Kidney tubule cell (primary cell): ENCODE measurements at regions not wholly inside any gene's neighbourhood (a gene's known extent, or its start where the extent isn't known, plus 50 kb on each side); places are given as distances from the start of the nearest gene placed in this dataset.

Experiments
- DNase-seq: peaks from one replicate; pipeline ENCODE4 v3.0.0-alpha.2; 2018; ENCODE audit warnings: low spot score

DNA sequence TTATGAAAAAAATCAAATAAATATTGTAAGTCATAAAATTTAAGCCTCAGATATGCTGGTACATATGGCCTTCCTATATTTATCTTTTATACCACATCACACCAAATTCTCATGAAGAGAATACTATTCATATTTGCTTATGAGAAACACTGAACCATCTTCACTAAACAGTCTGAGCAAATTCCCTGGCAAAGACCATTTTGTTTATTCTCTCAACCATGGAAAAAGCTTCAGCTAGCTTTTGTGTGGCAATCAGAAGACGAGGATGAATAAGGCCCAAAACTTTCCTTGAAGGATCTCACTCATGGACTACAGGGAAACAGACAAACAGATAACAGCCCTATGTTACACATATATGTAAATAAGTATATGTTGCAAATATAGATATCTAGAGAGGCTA, 252.1 kb downstream of the TMX3 start:
- DNase-seq = no peak

DNA sequence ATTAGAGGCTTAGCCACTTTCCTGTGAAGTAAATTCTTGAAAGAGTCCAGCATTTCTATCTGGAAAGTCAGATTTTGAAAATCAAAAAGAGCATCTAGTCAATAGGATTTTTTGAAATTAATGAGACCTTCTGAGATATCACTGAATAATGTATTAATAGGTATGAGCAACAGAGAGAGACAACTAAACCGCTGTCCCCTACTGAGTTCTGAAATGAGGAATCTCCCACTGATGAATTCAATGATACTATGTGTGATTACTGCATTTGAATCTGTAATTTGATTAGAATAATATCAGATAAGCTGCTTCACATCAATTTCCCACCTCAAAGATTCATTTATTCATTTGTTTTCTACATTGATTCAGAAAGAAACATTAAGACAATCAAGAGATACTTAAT, 252.8 kb downstream of the TMX3 start:
- DNase-seq = no peak

DNA sequence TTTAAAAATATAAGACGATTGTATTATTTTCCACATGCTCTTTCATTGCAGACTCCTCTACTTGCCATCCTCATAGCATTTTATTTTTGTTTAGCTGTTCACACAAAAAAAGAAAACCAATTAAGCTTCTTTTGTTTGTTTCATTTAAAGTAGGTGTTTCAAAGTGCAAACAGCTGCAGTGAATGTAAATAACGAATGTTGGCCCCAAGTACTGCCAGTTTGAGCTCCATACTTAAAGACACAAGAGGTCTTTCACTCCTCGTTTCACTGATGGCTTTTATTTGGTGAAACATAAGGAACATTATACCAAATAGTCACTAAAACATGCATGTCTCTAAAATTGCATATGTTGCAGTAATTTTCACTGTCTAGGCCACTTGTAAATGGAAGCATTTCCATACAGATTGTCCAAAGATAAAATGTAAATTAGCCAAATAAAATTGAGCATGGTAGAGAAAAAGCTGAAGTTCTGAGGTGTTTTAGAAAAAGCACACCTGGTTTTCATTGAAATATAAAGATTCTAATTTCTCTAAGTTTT, 253.4 kb downstream of the TMX3 start:
- no peak for DNase-seq

DNA sequence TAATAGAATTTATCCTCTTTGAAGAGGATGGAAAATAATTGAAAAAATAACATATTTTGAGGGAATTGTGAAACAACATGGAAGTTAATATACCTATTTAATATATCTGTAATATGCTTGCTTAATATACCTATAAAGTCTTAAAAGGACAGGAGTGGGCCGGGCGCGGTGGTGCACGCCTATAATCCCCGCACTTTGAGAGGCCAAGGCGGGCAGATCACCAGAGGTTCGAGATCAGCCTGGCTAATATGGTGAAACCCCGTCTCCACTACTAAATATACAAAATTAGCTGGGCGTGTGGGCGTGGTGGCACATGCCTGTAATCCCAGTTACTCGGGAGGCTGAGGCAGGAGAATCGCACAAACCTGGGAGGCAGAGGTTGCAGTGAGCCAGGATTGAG, 254.9 kb downstream of the TMX3 start:
- no peak for DNase-seq

DNA sequence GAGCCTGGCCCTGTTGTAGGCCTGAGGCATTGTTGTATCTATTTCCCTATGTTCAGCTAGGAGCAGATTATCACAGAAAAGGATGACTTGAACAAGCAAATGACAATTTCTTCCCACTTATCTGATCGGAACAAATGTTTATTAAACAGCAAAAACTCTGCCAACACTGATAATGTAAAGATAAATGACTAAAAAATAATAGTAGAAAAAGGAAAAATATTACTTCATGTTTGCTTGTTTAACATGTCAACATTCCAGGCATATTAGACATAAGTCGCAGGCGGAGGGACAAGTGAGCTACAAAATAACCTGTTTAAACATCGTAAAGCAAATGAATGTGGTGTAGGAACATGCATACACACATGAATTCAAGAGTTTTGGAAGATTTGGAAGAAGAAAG, 257.9 kb downstream of the TMX3 start:
- no peak for DNase-seq

DNA sequence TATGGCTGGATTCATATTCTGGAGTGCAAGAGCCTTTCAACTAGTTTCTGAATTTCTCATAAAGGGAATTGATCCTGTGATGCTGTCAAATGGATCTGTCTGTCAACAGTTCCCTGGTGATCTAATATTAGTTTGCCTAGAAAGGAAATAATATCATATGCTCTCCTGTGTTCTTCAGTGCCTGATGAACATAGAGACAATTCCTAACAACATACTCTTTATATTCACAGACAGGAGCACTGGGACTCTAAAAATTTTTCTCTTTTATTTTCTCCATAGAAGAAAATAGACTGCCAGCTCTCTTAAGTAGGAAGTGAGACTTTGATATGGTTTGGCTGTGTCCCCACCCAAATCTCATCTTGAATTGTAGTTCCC, 259.7 kb downstream of the TMX3 start:
- DNase-seq = no peak

DNA sequence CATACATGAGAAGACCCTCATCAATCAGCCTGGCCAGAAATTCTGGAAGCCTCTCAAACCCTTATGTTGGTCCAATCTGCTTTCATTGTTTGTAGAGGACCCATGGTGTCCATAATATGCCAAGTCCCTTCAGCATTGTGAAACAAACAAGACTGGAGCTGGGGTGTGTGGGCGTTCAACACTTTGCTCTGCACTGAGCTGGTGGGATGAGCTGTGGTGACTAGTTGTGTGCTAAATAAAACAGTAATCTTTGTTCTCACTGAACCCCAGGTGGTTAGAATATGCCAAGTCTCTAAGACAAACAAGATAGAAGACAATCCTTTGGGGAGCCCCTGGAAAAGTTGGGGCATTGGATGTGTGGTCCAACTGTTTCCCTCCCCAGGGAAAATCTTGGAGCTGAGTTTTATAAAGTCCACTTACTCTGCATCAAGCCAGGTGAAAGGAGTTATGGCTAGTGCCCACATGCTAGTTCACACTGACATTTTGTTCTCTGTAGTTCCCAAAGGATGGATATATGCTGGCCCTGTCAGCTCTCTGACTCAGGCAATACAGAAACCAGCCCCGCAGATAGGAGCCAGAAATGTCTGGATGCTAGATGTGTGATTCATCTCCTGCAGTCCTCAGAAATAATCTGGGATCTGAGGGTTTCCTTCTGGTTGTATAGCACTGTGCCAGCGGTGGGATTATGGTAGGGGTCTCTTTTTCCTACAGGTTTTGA, 260.2 kb downstream of the TMX3 start:
- DNase-seq = peak; percentile 43

DNA sequence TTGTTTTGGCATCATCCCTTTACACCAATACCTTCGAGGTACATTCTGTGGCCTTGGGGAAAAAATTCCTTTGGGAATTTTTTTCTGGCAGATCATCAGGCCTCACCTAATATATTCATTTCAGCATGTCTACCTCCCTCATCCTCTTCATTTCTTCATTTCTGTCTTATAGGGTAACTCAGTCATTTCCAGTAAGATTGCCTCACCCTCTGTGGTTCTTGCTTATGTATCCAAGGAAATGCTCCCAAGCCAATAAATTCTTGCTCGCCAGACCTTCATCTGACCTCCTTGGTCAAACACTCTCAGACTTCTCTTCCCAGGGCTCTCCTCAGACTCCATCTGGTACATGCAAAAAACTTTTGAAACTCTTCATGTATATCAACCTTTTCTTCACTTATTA, 265.6 kb downstream of the TMX3 start:
- peak; percentile 76 for DNase-seq

DNA sequence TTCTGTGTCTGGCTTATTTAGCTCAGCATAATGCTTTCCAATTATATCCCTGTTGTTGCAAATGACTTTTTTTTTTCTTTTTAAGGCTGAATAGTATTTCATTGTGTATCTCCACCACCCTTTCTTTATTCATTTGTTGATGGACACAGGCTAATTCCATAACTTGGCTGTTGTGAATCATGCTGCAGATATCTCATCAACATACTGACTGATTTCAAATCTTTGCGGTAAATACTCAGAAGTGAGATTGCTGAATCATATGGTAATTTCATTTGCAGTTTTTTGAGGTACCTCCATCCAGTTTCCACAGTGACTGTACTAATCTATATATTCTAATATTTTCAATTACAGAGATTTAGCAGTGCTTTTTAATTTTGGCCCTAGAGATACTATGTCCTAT, 266.2 kb downstream of the TMX3 start:
- peak; percentile 33 for DNase-seq

DNA sequence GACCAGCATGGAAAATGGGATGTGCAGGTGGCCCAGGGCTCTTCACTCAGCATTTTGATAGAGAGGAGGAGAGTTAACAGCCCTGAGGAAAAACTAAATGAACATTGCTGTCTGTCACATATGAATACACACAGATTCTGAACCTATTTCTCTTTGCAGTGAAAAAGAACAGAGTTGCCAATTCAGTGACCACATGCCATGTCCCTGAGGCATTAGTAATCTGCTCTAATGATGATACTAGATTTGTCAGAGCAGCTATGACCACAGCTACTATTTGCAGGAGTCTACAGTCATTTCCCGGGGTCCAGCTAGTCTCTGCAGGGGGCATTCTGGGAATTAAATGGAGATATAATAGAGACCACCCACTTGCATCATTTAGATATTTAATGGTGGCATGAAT, 267.6 kb downstream of the TMX3 start:
- DNase-seq = peak; percentile 68

DNA sequence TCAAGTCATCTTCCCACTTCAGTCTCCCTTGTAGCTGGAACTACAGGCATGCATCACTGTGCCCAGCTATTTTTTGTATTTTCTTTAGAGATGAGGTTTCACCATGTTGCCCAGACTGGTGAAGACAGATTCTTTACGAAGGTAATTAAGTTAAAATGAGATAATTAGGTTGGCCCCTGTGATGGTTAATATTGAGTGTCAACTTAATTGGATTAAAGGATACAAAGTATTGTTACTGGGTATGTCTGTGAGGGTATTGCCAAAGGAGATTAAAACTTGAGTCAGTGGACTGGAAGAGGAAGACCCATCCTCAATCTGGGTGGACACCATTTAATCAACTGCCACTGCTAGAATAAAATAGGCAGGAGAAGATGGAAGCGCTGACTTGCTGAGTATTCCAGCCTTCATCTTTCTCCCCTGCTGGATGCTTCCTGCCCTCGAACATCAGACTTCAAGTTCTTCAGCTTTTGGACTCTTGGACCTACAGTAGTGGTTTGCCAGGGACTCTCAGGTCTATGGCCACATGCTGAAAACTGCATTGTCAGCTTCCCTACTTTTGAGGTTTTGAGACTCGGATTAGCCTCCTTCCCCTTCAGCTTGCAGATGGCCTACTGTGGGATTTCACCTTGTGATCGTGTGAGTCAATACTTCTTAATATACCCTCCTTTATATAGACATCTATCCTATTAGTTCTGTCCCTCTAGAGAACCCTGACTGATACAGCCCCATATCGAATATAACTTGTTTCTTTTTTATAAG, 269.1 kb downstream of the TMX3 start:
- no peak for DNase-seq

DNA sequence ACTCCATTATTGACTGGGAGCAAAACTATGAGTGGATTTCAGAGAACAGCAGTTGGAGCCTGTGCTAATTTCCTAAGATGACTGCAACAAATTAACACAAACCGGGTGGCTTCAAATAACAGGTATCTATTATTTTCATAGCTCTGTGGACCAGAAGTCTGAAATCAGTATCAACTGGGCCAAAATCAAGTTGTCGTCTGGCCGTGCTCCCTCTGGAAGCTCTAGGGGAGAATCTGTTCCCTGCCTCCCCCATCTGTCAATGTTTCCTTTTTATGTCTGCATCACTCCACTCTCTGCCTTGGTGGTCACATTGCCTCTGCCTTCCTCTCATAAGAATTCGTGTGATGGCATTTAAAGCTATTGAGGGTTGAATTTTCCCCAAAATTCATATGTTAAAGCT, 269.8 kb downstream of the TMX3 start:
- no peak for DNase-seq

DNA sequence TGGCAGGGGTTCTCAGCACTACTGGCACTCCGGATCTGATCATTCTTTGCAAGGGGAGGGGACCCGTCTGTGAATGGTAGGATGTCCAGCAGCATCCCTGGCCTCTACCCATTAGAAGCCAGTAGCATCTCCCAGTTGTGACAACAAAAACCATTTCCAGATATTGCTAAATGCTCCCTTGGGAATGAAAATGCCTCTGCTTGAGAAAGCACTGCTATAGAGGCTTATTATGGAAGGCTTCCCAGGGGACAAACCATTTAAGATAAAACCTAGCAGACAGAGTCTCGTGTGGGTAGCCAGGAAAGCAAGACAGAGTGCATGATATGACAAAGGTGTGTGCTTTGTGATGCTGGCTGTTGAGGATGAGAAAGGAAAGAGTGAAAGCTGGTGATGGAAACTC, 273.7 kb downstream of the TMX3 start:
- no peak for DNase-seq

DNA sequence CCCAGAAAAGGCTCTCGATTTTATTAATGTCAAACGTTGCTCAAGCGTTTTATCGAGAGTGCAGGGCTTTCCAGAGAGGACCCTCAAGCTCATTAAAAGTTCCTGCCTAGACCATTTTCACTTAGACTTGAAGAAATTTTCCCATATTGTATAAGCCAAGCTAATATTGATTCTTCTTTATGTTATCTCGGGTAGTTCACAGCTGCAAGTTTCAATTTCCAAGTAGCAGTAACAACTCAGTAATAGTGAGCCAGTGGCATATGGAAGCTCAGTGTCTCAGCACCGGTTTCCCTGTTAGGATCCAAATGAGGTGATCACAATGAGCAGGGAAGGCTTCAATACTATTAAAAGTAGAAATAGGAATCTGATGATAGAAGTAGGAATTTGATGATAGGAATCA, 274.5 kb downstream of the TMX3 start:
- DNase-seq = no peak

DNA sequence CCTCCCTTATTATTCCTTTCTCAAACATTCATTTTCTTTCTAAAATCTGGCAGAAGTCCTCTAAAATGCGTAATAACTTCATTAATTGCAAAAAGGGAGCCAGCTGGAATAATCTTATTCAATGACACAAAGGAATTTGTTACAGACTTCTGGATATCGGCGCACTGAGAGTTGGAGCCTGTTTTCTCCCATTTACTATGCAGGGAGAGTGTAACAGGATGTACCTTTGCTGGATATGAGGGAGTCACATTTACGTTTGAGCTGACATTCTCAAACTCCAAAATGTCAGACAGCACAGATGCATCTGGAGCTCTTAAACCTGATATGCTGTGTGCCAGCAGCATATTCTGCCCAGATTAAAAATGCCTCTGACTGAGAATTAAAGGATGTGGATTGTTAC, 275.3 kb downstream of the TMX3 start:
- no peak for DNase-seq

DNA sequence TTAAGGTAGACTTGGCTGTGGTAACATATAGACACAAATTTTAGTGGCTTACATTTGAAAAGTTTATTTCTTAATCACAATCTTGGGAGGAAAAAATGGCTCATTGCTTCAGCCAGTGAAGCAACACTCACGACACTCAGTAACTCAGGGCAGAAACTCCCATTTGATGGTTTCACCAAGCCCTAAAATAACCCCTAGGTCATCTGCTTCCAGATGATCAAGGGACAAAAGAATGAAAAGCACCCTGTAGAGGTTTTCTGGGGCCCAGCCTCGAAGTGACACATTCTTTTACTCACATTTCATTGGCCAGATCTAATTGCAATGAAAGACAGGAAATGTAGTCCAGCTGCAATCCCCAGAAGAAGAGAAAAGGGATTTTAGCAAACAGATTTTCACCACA, 275.9 kb downstream of the TMX3 start:
- DNase-seq = peak; percentile 83

DNA sequence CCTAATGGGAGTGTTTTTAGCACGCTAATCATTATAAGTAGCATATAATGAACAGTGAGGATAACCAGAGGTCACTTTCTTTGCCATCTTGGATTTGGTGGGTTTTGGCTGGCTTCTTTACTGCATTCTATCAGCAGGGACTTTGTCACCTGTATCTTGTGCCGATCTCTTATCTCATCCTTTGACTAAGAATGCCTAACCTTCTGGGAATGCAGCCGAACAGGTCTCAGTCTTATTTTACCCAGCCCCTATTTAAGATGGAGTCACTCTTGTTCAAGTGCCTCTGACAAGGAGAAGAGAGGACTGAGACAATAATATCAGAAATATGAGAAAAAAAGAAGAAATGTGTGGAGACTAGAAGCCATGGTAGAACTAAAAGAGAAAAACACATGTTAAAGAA, 276.4 kb downstream of the TMX3 start:
- DNase-seq = no peak

DNA sequence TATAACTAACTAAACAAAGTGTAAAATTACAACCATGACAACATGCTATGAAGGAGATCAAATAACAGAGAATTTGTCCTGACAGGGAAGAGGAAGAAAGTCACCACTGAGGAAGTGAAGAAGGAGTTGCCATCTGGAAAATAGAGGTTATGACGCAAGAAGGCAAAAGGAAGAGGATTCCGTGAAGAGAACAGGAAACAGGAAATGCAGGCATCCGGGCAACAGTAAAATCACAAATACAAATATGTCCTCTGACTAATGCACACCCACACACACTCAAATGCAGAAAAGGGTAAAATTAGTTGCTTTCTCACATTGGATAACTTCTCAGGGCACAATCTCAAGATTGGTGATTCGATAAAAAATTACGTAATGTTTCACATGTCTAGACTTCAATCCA, 278.4 kb downstream of the TMX3 start:
- DNase-seq = peak; percentile 60

DNA sequence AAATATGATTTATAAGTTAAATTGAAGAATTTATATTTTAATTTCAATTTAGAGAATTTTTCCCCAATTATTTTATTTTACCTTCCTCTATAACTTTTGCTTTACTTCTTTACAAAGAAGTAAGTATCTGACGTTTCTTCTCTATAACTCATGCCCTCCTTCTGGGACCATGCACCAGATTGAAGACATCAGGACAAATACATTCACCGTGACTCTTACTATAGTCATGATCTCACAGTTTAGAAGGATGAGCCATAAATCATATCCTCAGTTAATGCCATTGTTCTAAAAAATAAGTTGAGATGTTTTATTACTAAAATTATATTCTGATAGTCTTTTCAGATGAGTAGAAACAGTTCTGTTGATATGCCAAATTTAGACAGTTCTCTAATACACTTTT, 279.3 kb downstream of the TMX3 start:
- DNase-seq = no peak

DNA sequence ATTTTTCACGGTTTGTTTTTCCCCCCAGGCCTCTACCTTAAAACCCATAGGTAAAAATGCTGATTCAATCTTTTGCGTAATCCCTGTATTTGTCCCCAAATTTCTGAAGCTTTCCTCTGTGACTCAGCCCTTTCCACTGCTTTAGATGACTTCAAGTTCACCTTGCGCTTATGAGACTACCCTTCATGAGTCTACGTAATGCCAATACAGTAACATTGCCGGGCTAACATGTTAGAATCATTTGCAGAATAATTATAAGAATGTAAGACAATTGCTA, 283.0 kb downstream of the TMX3 start:
- no peak for DNase-seq

DNA sequence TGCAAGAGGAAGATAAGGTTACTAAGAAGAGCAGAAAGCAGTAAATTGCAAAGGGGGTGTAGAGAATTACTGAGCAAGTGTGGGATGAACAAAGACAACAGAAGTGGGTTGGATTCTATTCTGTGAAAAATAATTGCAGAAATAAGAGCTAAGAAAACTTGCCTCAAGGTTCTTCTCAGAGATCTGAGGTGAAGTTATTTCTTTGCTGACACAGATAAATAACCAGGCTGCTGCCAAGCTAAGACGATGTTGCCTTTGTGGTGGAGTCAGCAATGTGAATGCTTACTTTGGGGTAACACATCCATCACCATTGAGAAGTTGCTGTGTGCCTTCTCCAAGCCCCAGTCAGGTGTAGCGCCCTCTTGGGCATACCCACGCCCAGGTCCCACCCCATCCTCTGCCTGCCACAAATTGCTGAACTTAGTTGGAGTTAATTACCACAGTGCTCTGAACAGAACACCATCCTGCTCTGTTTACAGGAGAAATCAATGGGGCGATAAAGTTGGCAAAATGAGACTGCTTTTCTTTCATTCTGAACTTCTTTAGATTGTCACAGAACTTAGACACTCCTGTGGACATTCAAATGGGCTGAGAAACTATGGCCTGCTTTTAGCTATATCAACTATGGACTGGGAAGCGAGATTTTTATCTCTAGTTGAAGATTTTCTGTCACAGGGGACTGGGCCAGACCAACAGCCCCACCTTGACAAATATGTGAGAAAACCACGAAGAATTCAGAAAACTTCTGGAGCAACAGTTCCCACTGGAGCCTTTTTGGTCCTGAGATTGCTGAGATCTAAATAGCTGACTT, 283.6 kb downstream of the TMX3 start:
- DNase-seq = peak; percentile 34

DNA sequence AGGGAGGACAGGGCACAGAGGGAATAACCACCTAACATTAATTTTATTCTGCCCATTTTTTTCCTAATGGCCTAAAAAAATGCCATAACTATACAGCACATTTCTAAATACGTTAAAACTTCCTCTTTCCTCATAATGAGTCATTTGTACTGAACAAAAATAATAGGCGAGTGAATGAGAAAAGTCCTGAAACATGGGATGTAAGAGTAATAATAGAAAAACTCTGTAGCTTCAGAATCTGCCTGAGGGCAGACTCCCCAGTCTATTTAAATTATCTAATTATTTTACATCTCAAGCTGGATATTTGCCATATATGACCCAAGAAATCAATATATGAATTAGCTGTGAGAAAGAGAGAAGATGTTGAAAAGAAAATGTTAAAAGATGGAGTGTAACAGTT, 285.1 kb downstream of the TMX3 start:
- no peak for DNase-seq

DNA sequence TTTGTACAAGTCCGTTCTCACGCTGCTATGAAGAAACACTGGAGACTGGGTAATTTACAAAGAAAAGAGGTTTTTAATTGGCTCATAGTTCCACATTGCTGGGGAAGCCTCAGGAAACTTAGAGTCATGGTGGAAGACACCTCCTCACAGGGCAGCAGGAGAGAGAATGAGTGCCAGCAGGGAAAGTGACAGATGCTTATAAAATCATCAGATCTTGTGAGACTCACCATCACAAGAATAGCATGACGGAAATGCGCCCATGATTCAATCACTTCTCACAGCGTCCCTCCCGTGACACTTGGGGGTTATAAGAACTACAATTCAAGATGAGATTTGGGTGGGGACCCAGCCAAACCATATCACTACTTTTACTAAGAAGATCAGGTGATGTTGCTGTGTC, 285.8 kb downstream of the TMX3 start:
- DNase-seq = no peak
